K562 (cell line): ENCODE measurements at regions not wholly inside any gene's neighbourhood (a gene's known extent, or its start where the extent isn't known, plus 50 kb on each side); places are given as distances from the start of the nearest gene placed in this dataset.
A peak's percentile ranks its signal among the peaks of the same experiment; 100 is the strongest.

Experiments used
- ATF3 ChIP-seq, 2 experiments: fragments of 450-650 bp in 1 of 2; sonication (generic) in 1 of 2; formaldehyde crosslinking in 1 of 2; IDR thresholded peaks in 1 of 2; conservative IDR thresholded peaks in 1 of 2; 2 replicates each; pipeline versions ENCODE4 v1.6.1 to v1.8.1; 2016 to 2023; ENCODE audit warnings: mild to moderate bottlenecking in 2 of 2, moderate library complexity in 2 of 2, inconsistent platforms in 1 of 2, missing genetic modification reagents in 1 of 2
- CEBPB ChIP-seq: fragments of 450-650 bp; IDR thresholded peaks from 2 replicates; pipeline ENCODE4 v1.6.1; 2016; ENCODE audit warnings: missing genetic modification characterization, missing compliant biosample characterization
- CEBPG ChIP-seq, 3 experiments: fragments of 200-800 bp in 1 of 3; sonication (Bioruptor generic) in 1 of 3; sonication (generic) in 1 of 3; formaldehyde crosslinking in 1 of 3; IDR thresholded peaks in 2 of 3; conservative IDR thresholded peaks in 1 of 3; 2 replicates each; pipeline versions ENCODE4 v1.6.1 to v1.8.0; 2016 to 2022; ENCODE audit warnings: missing compliant biosample characterization in 2 of 3, missing genetic modification characterization in 2 of 3, mild to moderate bottlenecking in 1 of 3, missing genetic modification reagents in 1 of 3
- HDGF ChIP-seq: fragments of 450-650 bp; IDR thresholded peaks from 2 replicates; pipeline ENCODE4 v1.6.1; 2016
- PREB ChIP-seq: sonication (generic); formaldehyde crosslinking; IDR thresholded peaks from 2 replicates; pipeline ENCODE4 v1.8.1; 2023; ENCODE audit warnings: mild to moderate bottlenecking, missing genetic modification reagents

DNA sequence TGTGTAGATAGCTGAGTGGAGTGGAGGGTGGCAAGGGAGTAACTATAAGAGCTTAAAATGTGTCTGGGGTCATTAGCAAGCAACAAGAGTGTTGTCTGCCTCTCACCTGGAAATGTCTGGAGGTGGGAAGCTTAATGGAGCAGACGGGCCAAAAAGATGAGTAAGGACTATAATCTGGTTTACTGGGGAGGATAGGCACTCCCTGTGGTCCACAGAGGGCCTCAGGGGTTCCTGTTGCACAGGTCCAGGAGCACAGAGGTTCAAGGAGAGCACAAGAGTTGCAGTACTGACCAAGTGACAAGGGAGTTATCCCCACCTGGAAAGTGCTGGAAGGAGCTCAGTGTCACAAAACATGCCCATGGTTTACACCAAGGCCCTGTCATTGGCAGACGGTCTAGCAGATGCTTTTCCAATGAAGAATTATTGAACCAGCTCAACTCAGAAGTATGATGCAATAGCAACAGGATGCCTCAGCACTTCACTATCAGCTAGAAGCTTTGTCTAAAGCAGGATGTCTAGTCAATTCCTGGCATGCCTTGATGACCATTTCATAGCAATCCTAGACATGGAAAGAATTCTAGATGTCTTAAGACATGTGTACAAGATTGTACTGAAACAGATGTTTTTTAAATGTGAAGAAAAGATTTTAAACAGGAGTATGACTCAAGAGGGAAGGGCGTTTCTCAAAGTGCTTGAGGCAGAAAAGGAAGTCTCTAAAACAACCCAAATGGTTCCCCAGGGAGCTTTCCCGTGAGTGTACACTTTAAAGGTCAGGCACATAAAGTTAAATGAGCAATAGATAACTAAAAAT lies 62.9 kb upstream of the SERPINE2 start (continued):
- no peak for TF ChIP-seq CEBPG (CRISPR knock-in tag; IDR thresholded peaks at IDR 0.05)
- TF ChIP-seq CEBPG (tag; conservative IDR thresholded peaks at IDR 0.05 in 1 of 2, IDR thresholded peaks at IDR 0.05 in 1 of 2): peak; percentile 64 to 71; a peak in 3 of 4 replicates
- TF ChIP-seq HDGF: no peak
- TF ChIP-seq PREB (CRISPR knock-in tag): no peak
- peak; percentile 52; the same call in 1 of the 2 replicates for TF ChIP-seq CEBPB (tag)
- TF ChIP-seq ATF3 (IDR thresholded peaks at IDR 0.05): peak; percentile 46
- no peak for TF ChIP-seq ATF3 (CRISPR knock-in tag; conservative IDR thresholded peaks at IDR 0.05)
